HepG2 (cell line): ENCODE measurements at regions not wholly inside any gene's neighbourhood (a gene's known extent, or its start where the extent isn't known, plus 50 kb on each side); places are given as distances from the start of the nearest gene placed in this dataset.

ENCODE experiments used
- AGO1 ChIP-seq: fragments of 200-400 bp; formaldehyde crosslinking; IDR thresholded peaks from 2 replicates; pipeline ENCODE4 v1.6.1; 2017; ENCODE audit warnings: mild to moderate bottlenecking, low read depth, low read length, moderate library complexity; ENCODE audit not compliant: poor library complexity, severe bottlenecking
- CHD4 ChIP-seq: fragments of 200-600 bp; sonication (generic); IDR thresholded peaks from 2 replicates; pipeline ENCODE4 v1.7.0; 2017; ENCODE audit warnings: mild to moderate bottlenecking, low read length, borderline replicate concordance
- EHMT2 ChIP-seq: fragments of 200-600 bp; sonication (generic); IDR thresholded peaks from 2 replicates; pipeline ENCODE4 v1.7.0; 2017; ENCODE audit warnings: antibody characterized with exemption, low read depth, low read length, borderline replicate concordance
- HMG20B ChIP-seq: conservative IDR thresholded peaks from 2 replicates; pipeline ENCODE4 v1.6.1; 2016; ENCODE audit warnings: missing genetic modification reagents, missing compliant biosample characterization
- JUND ChIP-seq: sonication (generic); formaldehyde crosslinking; IDR thresholded peaks from 2 replicates; pipeline ENCODE4 v1.8.0; 2022; ENCODE audit warnings: mild to moderate bottlenecking, missing genetic modification reagents
- MIER3 ChIP-seq: IDR thresholded peaks from 2 replicates; pipeline ENCODE4 v1.6.1; 2016; ENCODE audit warnings: missing compliant biosample characterization, borderline replicate concordance
- POLR2A ChIP-seq, 2 experiments: IDR thresholded peaks; 2 replicates each; pipeline ENCODE4 v1.6.1; 2011; ENCODE audit warnings: low read depth in 2 of 2, low read length in 2 of 2, mild to moderate bottlenecking in 1 of 2, moderate library complexity in 1 of 2; ENCODE audit not compliant: insufficient read depth in 1 of 2
- TCF7L2 ChIP-seq: IDR thresholded peaks from 2 replicates; pipeline ENCODE4 v1.6.1; 2011; ENCODE audit warnings: mild to moderate bottlenecking, low read depth, low read length, moderate library complexity
- ZNF792 ChIP-seq: IDR thresholded peaks from 2 replicates; pipeline ENCODE4 v1.6.1; 2016
- ZNF883 ChIP-seq: sonication (generic); formaldehyde crosslinking; IDR thresholded peaks from 2 replicates; pipeline ENCODE4 v1.5.1; 2020; ENCODE audit warnings: mild to moderate bottlenecking, missing genetic modification reagents; ENCODE audit errors: not compliant biosample characterization
- TF ChIP-seq, protein P1 (sequence below): sonication (generic); formaldehyde crosslinking; IDR thresholded peaks from 2 replicates; pipeline ENCODE4; 2020; ENCODE audit warnings: missing genetic modification reagents, mild to moderate bottlenecking, borderline replicate concordance

DNA sequence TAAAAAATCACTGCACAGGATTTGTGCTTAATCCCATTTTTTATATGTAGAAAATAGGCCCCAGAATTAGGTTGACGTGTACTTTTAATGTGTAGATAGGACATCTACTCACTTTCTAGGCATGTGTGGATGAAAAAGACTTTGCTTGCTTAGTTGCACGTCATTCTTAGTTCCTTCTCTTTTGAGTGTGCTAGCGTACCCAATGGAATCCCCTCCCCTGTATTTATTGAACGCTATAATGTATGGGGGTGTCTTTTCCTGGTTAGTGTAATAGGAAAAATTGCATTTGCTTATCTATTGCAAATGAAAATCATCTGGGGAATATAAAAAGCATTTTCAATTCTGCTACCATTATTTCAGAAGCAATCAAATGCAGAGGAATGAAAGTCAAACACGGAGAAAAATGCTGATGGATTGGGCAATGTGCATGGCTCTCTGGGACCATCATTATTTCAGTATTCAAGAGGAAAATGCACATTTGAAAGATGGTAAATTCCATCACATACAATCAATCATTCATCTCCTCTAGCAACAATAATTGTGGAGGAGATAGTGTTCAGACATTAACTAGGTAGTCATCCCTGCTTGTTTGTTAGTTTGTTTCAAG, 277.0 kb upstream of the B3GALT2 start:
- TF ChIP-seq JUND (CRISPR knock-in tag) (no peak), MIER3 (CRISPR knock-in tag) (no peak), ZNF792 (CRISPR knock-in tag) (no peak), AGO1 (no peak), POLR2A (IDR thresholded peaks at IDR 0.05; ENCODE audit: insufficient read depth in 1 of 2, low read depth in 2 of 2, low read length in 2 of 2) (no peak), EHMT2 (no peak), ZNF883 (CRISPR knock-in tag) (no peak), CHD4 (no peak), TCF7L2 (no peak), HMG20B (CRISPR knock-in tag) (no peak)
- TF ChIP-seq, protein P1, sequence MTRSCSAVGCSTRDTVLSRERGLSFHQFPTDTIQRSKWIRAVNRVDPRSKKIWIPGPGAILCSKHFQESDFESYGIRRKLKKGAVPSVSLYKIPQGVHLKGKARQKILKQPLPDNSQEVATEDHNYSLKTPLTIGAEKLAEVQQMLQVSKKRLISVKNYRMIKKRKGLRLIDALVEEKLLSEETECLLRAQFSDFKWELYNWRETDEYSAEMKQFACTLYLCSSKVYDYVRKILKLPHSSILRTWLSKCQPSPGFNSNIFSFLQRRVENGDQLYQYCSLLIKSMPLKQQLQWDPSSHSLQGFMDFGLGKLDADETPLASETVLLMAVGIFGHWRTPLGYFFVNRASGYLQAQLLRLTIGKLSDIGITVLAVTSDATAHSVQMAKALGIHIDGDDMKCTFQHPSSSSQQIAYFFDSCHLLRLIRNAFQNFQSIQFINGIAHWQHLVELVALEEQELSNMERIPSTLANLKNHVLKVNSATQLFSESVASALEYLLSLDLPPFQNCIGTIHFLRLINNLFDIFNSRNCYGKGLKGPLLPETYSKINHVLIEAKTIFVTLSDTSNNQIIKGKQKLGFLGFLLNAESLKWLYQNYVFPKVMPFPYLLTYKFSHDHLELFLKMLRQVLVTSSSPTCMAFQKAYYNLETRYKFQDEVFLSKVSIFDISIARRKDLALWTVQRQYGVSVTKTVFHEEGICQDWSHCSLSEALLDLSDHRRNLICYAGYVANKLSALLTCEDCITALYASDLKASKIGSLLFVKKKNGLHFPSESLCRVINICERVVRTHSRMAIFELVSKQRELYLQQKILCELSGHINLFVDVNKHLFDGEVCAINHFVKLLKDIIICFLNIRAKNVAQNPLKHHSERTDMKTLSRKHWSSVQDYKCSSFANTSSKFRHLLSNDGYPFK (CRISPR knock-in tag): no peak
